ENCODE measurements at regions not wholly inside any gene's neighbourhood (a gene's known extent, or its start where the extent isn't known, plus 50 kb on each side); places are given as distances from the start of the nearest gene placed in this dataset.
A peak's percentile ranks its signal among the peaks of the same experiment; 100 is the strongest.

- ATAC-seq (replicated peaks in 6 of 8): no peak
- Histone ChIP-seq H3K4me3 (no peak overlapping the region), H3K27ac (no peak overlapping the region), H3K4me1 (replicated peaks in 1 of 2) (peaks cover 3 to 15% of the 10 kb centered on the region in 2 donors)
- WGBS, 10 experiments: 60 to 91% methylated on average over 1 to 6 of the region's 15 CpGs; no CpG with 5 or more reads in 8 of the 10 experiments
- in situ Hi-C loops (cut with MboI; ENCODE audit: low pct_unique_long_range_greater_than_20kb in 2 of 9, low sequenced_read_pairs in 9 of 9, unreplicated experiment in 9 of 9): no loop called here
Observed at GRCh38 chr7:41136551-41136950, 566.3 kb downstream of the INHBA start.

GRCh38 chr7:41135511-41135910 lies 567.4 kb downstream of the INHBA start:
- peaks cover 8 to 20% of the 10 kb centered on the region in 2 donors for H3K4me1 ChIP-seq (replicated peaks in 1 of 2)
- H3K4me3 ChIP-seq: no peak overlapping the region
- no peak overlapping the region for H3K27ac ChIP-seq
- in situ Hi-C loops (cut with MboI; ENCODE audit: low pct_unique_long_range_greater_than_20kb in 2 of 9, low sequenced_read_pairs in 9 of 9, unreplicated experiment in 9 of 9): no loop called here
- no peak for ATAC-seq (replicated peaks in 6 of 8)
- 80 to 100% (median 94%) methylated on average over 1 to 6 of the region's 6 CpGs; no CpG with 5 or more reads in 5 of the 10 experiments for WGBS, 10 experiments

GRCh38 chr7:41134300-41135255 lies 568.3 kb downstream of the INHBA start:
- peaks cover 17 to 24% of the 10 kb centered on the region in 2 donors for H3K4me1 ChIP-seq (replicated peaks in 1 of 2)
- no peak overlapping the region for H3K27ac ChIP-seq
- peak; percentile 25 to 97 (median 65) for ATAC-seq (replicated peaks in 6 of 8)
- no peak overlapping the region for H3K4me3 ChIP-seq
- WGBS, 10 experiments: 0 to 43% (median 21%) methylated on average over 1 to 3 of the region's 3 CpGs; no CpG with 5 or more reads in 2 of the 10 experiments
- in situ Hi-C loops (cut with MboI; ENCODE audit: low pct_unique_long_range_greater_than_20kb in 2 of 9, low sequenced_read_pairs in 9 of 9, unreplicated experiment in 9 of 9): no loop called here

GRCh38 chr7:41133690-41134299 lies 569.1 kb downstream of the INHBA start:
- peak in 3 of 8 experiments; percentile 44 to 78 (median 58) for ATAC-seq (replicated peaks in 6 of 8)

GRCh38 chr7:41131956-41132355 lies 570.9 kb downstream of the INHBA start:
- no peak overlapping the region for H3K27ac ChIP-seq
- 67 to 100% (median 82%) methylated on average over 1 to 6 of the region's 6 CpGs; no CpG with 5 or more reads in 1 of the 10 experiments for WGBS, 10 experiments
- in situ Hi-C loops (cut with MboI; ENCODE audit: low pct_unique_long_range_greater_than_20kb in 2 of 9, low sequenced_read_pairs in 9 of 9, unreplicated experiment in 9 of 9): no loop called here
- H3K4me3 ChIP-seq: no peak overlapping the region
- no peak for ATAC-seq (replicated peaks in 6 of 8)
- peaks cover 20 to 28% of the 10 kb centered on the region in 2 donors for H3K4me1 ChIP-seq (replicated peaks in 1 of 2)

More at GRCh38 chr7:41133690-41134299, 569.1 kb downstream of the INHBA start:
- in situ Hi-C loops (cut with MboI; ENCODE audit: low pct_unique_long_range_greater_than_20kb in 2 of 9, low sequenced_read_pairs in 9 of 9, unreplicated experiment in 9 of 9): no loop called here
- Histone ChIP-seq H3K4me3 (no peak overlapping the region), H3K27ac (no peak overlapping the region), H3K4me1 (replicated peaks in 1 of 2) (peaks cover 20 to 28% of the 10 kb centered on the region in 2 donors)
- 59 to 95% (median 83%) methylated on average over 1 to 10 of the region's 10 CpGs; no CpG with 5 or more reads in 2 of the 10 experiments for WGBS, 10 experiments

- WGBS, 10 experiments: 19 to 86% (median 48%) methylated on average over 2 to 8 of the region's 10 CpGs; no CpG with 5 or more reads in 1 of the 10 experiments
- in situ Hi-C loops (cut with MboI; ENCODE audit: low pct_unique_long_range_greater_than_20kb in 2 of 9, low sequenced_read_pairs in 9 of 9, unreplicated experiment in 9 of 9): no loop called here
- H3K27ac ChIP-seq: no peak overlapping the region
- H3K4me1 ChIP-seq (replicated peaks in 1 of 2): peaks cover 20 to 28% of the 10 kb centered on the region in 2 donors
- peak in 5 of 8 experiments; percentile 27 to 71 (median 45) for ATAC-seq (replicated peaks in 6 of 8)
- H3K4me3 ChIP-seq: no peak overlapping the region
Observed at GRCh38 chr7:41130561-41131236, 572.2 kb downstream of the INHBA start.

GRCh38 chr7:41130086-41130485 lies 572.8 kb downstream of the INHBA start:
- ATAC-seq (replicated peaks in 6 of 8): peak in 5 of 8 experiments; percentile 77 to 88 (median 79)
- in situ Hi-C loops (cut with MboI; ENCODE audit: low pct_unique_long_range_greater_than_20kb in 2 of 9, low sequenced_read_pairs in 9 of 9, unreplicated experiment in 9 of 9): no loop called here
- WGBS, 10 experiments: 30 to 100% (median 70%) methylated on average over 1 to 3 of the region's 5 CpGs; no CpG with 5 or more reads in 4 of the 10 experiments

GRCh38 chr7:41125343-41125742 lies 577.5 kb downstream of the INHBA start:
- Histone ChIP-seq H3K27ac (no peak overlapping the region), H3K4me1 (replicated peaks in 1 of 2) (peaks cover 15 to 20% of the 10 kb centered on the region in 2 donors), H3K4me3 (no peak overlapping the region)
- in situ Hi-C loops (cut with MboI; ENCODE audit: low pct_unique_long_range_greater_than_20kb in 2 of 9, low sequenced_read_pairs in 9 of 9, unreplicated experiment in 9 of 9): no loop called here
- 86 to 100% (median 92%) methylated on average over 1 to 2 of the region's 2 CpGs; no CpG with 5 or more reads in 3 of the 10 experiments for WGBS, 10 experiments
- ATAC-seq (replicated peaks in 6 of 8): no peak

More at GRCh38 chr7:41130086-41130485, 572.8 kb downstream of the INHBA start:
- H3K27ac ChIP-seq: peak overlapping the region in 1 of 2 donors; percentile 39
- H3K4me1 ChIP-seq (replicated peaks in 1 of 2): peaks cover 20 to 28% of the 10 kb centered on the region in 2 donors
- no peak overlapping the region for H3K4me3 ChIP-seq

GRCh38 chr7:41122256-41122987 lies 580.5 kb downstream of the INHBA start:
- Histone ChIP-seq H3K4me1 (replicated peaks in 1 of 2) (peaks cover 3 to 10% of the 10 kb centered on the region in 2 donors), H3K4me3 (no peak overlapping the region), H3K27ac (no peak overlapping the region)
- in situ Hi-C loops (cut with MboI; ENCODE audit: low pct_unique_long_range_greater_than_20kb in 2 of 9, low sequenced_read_pairs in 9 of 9, unreplicated experiment in 9 of 9): no loop called here
- WGBS, 10 experiments: 23 to 76% (median 36%) methylated on average over 1 to 4 of the region's 4 CpGs; no CpG with 5 or more reads in 1 of the 10 experiments
- peak in 1 of 8 experiments; percentile 35 for ATAC-seq (replicated peaks in 6 of 8)

GRCh38 chr7:41121228-41121627 lies 581.7 kb downstream of the INHBA start:
- in situ Hi-C loops (cut with MboI; ENCODE audit: low pct_unique_long_range_greater_than_20kb in 2 of 9, low sequenced_read_pairs in 9 of 9, unreplicated experiment in 9 of 9): no loop called here
- peaks cover 3 to 10% of the 10 kb centered on the region in 2 donors for H3K4me1 ChIP-seq (replicated peaks in 1 of 2)
- H3K4me3 ChIP-seq: no peak overlapping the region
- no peak for ATAC-seq (replicated peaks in 6 of 8)
- no peak overlapping the region for H3K27ac ChIP-seq

GRCh38 chr7:41118486-41118885 lies 584.4 kb downstream of the INHBA start:
- no peak overlapping the region for H3K4me3 ChIP-seq
- in situ Hi-C loops (cut with MboI; ENCODE audit: low pct_unique_long_range_greater_than_20kb in 2 of 9, low sequenced_read_pairs in 9 of 9, unreplicated experiment in 9 of 9): no loop called here
- no peak overlapping the region for H3K27ac ChIP-seq
- ATAC-seq (replicated peaks in 6 of 8): no peak
- H3K4me1 ChIP-seq (replicated peaks in 1 of 2): peaks cover 9 to 15% of the 10 kb centered on the region in 2 donors
- WGBS, 10 experiments: 0 to 100% (median 76%) methylated on average over 1 to 3 of the region's 4 CpGs; no CpG with 5 or more reads in 2 of the 10 experiments

GRCh38 chr7:41117431-41117830 lies 585.5 kb downstream of the INHBA start:
- in situ Hi-C loops (cut with MboI; ENCODE audit: low pct_unique_long_range_greater_than_20kb in 2 of 9, low sequenced_read_pairs in 9 of 9, unreplicated experiment in 9 of 9): no loop called here
- no peak for ATAC-seq (replicated peaks in 6 of 8)
- whole genome bisulfite sequencing, 10 experiments: 70 to 100% (median 85%) methylated on average over 1 to 2 of the region's 2 CpGs; no CpG with 5 or more reads in 1 of the 10 experiments
- Histone ChIP-seq H3K4me1 (replicated peaks in 1 of 2) (peaks cover 8 to 9% of the 10 kb centered on the region in 2 donors), H3K27ac (no peak overlapping the region), H3K4me3 (no peak overlapping the region)
